MV-4-11 (cell line): ENCODE measurements at regions not wholly inside any gene's neighbourhood (a gene's known extent, or its start where the extent isn't known, plus 50 kb on each side); places are given as distances from the start of the nearest gene placed in this dataset.

Source experiments
- DNase-seq: peaks from one replicate; lab custom pipeline; 2025; lab: John Stamatoyannopoulos, UW

DNA sequence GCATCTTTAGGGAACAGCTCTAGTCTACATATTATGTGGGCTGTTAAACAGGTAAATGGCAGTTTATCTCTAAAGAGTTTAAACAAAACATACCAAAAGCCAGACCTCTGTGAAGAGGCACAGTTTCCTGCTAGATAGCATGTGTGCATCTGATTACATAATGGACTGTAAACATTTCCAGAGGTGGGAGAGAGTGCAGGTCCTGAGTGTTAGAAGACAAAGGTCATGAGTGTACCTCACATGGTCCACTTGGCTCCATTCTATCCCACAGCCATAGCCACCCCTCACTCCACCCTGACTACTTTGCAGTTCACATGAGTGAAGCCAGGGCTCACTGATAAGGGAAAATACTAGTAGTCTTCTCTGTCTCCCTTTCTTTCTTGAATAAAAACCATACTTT is 233.4 kb downstream of the MTX2 start:
- no peak for DNase-seq

DNA sequence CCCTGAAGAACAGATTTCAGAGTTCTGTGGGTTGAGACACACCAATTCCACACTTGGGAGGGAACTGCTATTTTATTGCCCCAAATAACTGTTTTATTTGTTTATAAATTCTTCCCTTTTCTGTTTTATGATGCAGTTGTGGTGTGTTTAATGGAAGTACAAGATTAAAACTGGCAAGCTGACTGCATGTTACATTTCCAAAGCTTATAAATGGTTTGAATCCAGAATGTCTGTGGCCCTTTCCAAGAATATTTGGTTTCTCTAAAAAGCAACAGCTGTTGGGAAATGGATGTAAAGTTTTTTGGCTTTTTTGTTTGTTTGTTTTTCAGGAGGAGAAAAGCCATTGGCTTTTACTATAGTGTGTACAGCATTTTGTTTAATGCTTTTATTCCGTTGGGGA is 234.5 kb downstream of the MTX2 start:
- DNase-seq = no peak

DNA sequence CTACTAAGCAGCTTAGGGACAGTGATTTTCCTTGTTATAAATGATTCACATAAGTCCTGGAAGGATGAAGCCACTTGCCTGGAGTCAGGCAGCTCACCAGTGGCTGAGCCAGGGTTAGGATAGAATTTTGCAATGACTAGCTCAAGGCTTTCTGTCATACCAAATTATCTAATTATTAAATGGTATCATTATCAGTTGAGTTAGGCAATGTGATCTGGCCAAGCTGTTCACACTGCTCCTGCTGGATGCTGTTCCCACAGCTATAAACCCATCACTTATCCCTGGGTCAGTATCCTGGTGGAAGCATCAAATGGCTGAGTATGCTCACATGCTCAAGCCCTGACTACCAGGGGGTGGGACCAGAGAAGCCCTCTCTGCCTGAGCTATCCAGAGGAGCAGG is 235.2 kb downstream of the MTX2 start:
- DNase-seq = no peak

DNA sequence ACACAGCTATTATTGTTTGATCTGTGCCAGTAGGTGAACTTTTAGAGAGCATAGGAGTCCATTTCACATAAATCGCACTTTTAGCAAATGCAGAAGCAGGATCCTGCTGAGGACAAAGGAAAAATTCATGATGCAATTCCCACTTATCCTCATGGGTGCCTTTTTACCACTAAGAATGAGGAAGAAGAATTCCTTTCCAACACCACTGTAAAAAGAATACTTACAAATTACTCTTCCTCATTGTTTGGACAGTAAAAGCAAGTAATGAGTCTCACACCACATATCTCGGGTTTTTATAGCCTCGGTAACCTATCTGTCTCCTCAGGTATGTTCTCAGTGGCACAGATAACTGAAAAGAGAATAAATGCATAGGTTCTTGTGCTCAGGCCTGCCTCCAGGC is 238.5 kb downstream of the MTX2 start:
- no peak for DNase-seq

DNA sequence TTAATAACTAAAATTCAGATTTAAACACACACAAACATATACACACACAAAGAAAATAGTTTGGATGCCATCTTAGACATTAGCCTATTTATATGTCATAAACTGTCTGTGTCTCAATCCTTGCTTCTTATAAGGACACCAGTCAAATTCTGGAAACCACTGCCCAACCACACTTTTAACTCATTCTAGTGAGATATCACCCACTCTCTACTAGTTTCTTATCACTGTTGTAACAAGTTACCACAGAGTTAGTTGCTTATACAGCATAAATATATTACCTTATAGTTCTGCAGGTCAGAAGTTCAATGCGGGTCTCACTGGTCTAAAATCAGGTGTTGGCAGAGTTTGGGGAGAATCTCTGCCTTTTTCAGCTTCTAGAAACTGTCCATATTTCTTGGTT is 239.1 kb downstream of the MTX2 start:
- DNase-seq = no peak

DNA sequence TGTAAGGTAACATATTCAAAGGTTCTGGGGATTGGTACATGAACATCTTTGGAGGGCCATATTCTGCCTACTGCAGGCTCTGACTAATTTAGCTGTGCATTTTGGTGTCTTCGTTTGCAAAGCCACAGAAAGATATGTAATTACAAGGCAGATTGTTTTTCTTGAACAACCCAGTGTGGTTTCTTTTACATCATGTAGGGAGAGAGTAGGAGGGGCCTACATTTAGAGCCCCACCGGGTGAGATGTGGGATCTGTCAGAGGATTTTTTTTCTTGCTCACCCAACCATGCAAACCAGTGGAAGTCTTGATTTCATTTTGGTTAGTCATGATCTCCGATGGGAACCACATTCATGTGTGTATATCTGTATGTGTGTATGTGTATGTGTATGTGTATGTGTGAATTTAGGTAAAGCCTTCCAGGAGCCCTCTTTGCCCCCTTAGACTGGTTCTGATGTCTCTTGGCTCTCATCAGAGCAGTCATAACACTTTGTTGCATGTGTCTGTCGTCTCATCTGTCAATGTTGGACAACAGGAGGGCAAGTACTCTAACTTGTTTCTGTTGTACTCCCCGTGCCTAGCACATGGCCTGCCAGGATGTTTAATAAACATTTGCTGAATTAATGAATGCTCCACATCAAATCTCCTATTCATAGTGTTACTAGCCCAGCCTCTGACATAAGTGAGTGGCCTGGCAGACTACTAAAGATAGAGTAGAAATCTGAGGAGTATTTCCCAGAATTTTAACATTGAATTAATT is 239.9 kb downstream of the MTX2 start:
- no peak for DNase-seq

DNA sequence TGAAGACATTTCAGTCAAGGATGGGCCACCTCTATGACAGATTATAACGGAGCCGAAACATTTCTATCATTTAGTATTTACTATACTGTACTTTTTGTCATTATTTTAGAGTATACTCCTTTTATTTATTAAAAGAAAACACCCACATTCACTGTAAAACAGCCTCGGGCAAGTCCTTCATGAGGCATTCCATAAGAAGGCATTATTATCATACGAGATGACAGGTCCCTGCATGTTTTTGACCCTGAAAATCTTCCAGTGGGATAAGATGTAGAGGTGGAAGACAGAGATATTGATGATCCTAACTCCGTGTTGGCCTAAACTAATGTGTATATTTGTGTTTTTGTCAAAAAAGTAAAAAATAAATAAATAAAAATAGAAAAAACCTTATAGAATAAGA is 245.0 kb downstream of the MTX2 start:
- DNase-seq = no peak

DNA sequence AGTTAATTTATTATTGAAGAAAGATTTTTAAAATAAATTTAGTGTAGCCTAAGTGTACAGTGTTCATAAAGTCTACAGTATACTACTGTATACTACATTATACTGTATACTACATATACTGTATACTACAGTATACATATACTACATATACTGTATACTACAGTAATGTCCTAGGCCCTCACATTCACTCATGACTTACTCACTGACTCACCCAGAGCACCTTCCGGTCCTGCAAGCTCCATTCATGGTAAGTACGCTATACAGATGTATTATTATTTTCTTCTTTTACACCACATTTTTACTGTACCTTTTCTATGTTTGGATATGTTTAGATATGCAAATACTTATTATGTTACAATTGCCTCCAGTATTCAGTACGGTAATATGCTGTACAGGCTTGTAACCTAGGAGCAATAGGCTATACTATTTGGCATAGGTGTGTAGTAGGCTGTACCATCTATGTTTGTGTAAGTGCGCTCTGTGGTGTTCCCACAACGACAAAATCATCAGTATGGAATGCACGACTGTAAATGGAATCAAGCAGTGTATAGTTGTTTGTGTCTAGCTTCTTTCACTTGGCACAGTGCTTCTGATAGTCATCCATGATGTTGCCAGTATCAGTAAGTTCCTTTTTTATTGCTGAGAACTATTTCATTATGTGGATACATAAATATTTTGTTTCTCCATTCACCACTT is 245.7 kb downstream of the MTX2 start:
- no peak for DNase-seq

DNA sequence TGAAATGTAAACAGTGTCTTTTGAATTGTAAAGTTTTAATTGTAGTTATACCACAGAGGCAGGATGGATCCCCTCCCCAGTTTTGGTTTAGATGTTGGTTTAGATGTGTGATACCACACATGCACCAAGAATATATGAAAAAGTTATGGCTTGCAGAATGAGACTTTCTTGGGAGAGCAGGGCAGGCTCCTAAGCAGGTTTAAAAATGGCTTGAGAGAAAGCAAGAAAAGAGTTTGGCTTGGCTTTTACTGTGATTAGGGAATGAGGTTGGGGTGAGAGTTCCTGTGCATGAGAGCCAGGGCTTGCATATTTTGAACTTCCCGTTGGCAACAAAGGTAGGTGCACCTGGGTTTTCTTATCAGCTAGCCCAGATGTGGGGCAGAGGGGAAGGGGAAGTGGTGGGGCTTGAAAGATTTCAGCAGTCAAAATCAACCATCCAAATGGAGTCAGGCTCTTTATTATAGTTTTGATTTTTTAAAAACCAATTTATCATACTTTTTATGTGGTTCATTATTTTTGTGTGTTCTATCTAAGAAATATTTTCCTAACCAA is 246.9 kb downstream of the MTX2 start:
- no peak for DNase-seq

DNA sequence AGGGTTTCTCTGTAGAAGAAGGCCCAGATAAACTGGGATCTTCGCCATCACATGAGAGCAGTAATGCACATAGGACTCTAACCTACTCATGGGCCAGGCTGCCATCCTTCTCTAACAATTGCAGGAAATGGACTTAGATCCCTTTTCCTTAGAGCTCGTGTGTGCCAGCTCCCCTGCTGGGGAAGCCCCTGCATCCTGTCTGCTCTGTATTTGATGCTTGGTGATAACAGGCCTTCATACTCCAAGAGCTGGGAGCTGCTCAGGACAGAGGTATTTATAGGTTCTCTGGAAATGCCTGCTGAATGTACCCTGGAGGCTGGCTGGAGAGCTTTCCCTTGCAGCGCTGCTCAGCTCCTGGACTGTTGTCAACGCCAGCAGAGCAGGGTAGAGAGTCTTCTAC is 249.6 kb downstream of the MTX2 start:
- DNase-seq = no peak

DNA sequence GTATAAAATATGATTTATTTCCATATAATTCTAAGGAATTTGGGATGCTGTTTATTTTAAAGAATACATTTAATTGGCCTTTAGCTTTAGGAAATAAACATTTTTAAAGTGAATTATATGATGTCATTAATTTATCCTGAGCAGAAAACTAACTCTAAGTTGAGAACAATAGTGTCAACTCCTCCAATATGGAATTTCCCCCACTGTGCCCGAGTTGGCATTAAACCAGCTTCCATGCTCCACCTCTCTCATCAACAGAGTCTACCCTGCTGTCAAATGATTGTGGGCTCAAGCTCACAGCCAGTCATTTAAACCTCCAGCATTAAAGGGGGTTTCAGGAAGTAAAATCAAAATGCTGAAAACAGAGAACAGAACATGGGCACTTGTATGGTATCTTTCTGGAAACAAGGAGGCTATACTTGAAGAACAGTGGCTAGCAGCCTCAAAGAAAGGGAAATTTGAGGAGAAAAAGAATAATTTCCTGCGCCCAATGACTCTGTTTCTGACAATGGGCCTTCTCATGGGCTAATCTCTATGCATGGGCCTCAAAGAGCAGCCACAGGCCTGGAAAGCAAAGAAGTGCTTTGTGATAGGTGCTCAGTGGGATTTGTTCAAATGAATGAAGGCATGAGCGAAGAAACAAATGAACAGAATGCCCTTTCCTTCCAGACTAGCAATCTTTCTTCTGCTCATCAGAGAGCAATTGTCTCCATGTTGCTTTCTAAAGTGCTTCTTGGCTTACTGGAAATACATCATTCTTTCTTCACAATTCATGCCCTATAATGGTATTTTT is 252.8 kb downstream of the MTX2 start:
- DNase-seq = no peak

DNA sequence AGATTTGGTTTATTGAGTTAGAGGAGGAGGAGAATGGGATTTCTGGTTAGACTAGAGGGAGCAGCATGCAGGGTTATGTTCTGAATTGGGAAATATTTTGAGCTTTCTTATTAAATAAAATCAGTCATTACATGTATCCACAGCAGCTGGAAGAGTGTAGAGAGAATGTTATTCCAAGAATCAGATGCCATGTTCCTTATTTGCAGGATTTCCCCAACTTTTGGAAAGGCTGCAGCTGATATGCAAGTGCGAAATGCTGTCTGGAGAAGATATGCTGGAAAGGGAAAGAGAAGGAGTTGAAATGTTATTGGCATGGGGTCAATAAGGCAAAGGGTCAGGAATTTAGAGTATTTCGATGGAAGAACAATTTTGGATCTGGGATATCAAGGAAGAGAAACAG is 255.8 kb downstream of the MTX2 start:
- no peak for DNase-seq

DNA sequence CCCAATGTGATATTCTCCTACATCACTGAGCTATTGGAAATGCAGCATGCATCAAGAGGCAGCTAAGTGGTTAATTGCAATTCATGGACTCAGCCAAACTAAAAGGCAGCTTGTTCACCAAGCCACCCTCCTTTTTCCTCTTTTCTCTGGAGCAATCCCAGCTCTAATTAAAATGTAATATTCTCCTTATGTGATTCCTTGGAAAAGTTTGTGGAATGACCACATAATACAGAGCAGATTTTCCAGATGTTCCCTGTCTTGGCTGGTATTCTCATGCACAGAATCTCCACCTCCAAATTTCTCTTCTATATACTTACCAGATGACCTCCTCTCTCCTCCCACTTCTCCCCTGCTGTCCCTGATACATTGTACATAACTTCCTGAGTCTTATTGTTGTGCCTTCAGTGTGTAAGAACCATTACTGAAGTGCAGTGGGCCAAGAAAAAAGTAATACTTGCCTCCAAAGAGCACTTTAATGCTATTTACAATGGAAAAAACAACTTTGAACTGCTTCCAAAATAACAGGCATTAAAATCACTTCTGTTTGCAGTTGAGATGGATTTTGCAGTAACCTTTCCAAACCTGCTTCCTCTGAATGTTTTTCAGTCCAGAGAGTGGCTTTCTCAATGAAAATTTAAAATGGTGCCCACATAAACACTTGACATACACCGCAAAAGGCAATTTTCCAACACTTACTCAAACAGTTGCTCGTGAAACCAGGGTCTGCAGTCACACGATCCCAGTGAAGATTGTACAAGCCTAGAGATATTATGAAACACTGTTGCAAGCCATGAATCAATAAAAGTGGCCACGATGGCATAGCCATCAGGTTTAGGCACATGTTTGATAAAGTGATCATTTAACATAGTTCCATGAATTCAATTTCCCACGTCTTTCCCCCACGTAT is 258.0 kb downstream of the MTX2 start:
- no peak for DNase-seq

DNA sequence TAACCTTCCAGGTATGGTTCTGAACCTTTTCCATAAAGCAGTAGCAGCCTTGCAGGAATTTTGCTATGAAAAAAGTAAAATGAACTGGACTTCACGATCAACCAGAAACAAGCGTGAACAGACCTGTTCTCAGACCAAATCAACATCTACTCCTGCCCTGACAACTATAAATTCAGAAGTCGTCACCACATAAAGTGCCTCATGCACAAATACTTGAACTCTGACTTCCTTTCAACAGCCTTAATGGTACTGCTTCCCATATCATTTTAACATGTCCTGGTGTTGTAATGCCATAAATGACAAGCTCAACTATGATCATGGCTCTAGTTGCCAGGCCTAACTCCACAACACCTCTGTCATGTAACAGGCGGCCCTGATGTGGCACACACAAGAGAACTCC is 262.4 kb downstream of the MTX2 start:
- no peak for DNase-seq

DNA sequence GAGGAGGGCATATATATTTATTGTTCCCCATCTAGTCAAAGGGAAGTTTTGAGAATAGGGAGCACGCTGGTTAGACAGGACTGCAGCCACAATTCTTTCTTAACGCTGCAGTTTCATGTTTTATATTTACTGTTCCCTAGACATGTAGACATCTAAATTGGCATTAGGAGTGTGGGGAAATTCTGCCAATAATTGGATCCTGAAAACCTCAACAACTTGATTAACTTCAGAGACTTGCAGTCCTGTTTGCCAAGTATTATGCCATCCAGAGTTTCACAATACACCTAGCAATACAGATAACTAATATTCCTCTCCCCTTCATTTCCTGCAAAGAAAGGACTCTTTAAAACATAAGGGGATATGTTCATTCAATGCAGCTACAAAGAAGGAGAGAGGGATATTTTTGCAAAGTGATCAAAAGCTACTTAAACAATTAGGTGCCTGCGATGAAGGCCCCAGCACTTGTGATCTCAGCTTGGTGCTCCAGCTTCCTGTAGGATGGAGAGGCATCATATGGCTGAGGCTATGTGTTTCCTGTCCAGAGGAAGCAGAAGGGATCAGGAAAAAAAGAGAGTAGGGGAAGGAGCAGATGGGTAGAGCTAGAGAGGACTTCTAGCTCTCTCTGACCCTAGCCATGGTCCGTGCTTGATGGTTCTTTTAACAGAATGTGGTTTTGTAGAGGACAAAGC is 264.4 kb downstream of the MTX2 start:
- DNase-seq = no peak

DNA sequence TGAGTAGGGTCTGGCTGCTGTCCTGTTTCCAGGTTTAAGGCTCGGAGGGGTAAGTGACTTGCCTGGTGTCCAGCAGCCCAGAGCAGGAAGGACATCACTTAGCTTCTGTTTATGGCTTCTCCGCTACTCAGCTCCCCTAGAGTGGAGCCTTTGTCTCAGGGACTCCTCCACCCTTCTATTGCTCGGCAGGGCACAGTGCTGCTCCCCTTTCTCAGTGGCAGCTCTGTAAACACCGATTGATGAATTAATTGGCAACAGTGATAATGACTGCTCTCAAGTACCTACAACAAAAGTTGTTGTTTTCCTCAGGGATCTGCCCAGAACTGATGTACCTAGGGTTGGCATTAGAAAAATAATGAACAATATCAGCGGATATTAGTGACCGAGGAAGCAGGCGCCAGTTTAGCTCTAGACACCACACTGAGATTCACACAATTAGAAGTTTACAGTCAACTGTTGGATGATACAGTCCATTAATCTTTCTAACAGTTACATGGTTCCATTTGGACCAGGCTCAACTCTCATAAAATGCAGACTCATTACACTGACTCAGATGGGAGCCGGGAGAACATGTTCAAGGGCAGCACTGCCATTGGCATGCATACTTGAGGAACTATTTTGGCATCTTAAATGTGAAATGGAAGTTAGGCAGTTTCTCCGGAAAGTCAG is 265.7 kb downstream of the MTX2 start:
- no peak for DNase-seq

DNA sequence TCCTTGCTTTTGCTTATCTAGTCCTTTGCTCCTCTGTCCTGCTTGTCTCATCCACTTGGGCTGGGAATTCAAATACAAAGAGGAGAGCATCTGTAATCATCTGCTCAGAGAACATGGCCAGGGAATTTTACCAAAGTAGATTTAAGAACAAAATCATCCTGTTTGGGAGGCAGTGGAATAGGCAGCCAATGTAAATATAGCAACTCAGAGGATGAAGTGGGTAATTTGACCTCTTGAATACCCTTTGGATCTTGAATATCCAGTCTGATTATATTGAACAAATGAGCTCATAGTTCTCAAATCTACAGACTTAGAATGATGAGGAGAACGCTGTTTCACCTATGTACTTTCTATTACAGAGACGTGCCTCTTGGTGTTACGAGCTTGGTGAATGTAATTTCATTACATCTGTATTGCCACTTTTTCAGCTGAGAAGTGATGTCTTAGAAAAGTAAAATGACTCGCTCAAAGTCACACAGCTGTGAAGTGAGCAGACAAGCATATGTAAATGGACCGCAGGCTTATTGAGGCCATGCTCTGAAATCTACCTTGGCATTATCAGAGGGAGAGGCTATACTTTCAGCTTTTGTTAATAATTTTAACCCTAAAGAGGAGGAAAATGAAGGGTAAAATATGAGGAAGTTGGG is 266.3 kb downstream of the MTX2 start:
- no peak for DNase-seq

DNA sequence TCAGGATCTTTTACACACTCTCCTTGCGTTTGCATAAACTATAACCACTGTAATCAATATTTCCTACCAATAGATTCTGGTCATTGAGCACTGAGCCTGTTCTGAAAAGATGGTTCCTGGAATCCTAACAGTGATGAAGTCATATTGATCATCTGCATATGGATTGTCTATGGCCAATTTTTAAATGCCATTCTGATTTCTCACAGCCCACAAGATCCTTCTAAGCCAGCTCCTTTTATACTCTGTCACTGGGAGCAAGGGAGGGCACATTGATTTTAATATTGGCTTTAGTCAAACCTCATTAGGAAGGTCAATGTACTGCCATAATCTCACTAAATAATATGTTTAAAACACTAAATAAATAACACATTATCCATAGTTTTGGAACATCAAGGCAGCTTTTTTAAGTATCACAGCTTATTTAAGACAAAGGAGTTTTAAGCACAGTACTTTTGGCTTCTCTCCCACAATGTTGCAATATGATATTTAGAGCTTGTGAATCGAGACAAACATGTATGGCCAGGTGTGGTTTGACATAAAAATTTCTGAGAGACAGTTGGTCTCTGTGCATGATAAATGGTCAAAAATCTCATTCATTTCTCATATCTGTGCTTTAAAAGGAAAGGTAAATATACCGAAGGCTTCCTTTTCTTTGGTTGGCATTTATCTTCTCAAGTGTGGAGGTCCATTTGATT is 267.3 kb downstream of the MTX2 start:
- no peak for DNase-seq

DNA sequence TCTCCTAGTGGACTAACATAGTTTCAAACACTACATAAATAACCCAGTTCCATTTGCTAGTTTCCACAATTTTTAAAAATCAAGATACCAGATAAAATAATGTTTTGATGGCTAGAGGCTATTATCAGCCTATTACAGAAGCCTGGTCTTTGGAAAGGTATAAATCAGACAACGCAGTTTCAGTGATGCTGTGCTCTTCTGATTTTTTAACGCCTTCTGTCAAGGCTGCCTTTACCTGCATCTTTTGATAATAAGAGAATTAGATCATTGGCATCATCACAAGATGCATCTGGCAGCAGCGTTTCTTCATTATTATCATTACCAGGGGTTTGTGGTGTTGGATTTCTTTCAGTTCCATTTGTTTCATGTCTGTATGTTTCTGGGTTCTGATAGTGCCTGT is 268.7 kb downstream of the MTX2 start:
- no peak for DNase-seq
